ENCODE measurements at regions not wholly inside any gene's neighbourhood (a gene's known extent, or its start where the extent isn't known, plus 50 kb on each side); places are given as distances from the start of the nearest gene placed in this dataset.
A peak's percentile ranks its signal among the peaks of the same experiment; 100 is the strongest.

DNA sequence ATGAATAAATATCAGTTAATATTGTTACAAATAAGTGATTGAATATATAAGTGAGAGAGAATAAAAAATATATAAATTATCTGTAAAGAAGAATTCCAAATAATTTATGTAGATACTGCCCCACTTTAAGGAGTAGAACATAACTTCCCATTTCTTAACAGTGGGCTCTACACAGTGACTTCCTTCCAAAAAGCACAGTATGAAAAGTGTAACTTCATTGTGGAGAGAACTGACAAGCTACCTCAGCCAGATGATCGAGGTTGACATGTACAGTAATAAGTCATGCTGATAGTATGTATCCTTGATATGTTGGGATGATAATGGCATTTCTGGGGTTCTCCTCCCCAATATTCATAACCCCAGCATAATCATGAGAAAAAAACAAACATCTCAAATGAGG is 191.9 kb upstream of the FN1 start:
- no peak for ATAC-seq
- 64% methylated on average over 1 of the region's 1 CpG for WGBS (ENCODE audit: insufficient coverage, low coverage, missing lambda C conversion rate)
- BruUV-seq (replicated peaks), result no TSS peak
- Histone ChIP-seq H3K36me3 (ENCODE audit: control insufficient read depth, insufficient read depth, low read length) (no peaks in the 10 kb centered on the region), H3K4me2 (ENCODE audit: insufficient read depth, low read length) (no peak overlapping the region), H3K9me3 (replicated peaks; ENCODE audit: control insufficient read depth, insufficient read depth, low read depth, low read length) (no peaks in the 10 kb centered on the region), H3K27ac (ENCODE audit: extremely low read depth, low read depth, low read length) (no peak overlapping the region), H3K4me1 (replicated peaks in 1 of 2; ENCODE audit: control insufficient read depth in 2 of 2, insufficient read depth in 2 of 2, low read length in 2 of 2) (no peaks in the 10 kb centered on the region), H3K4me3 (no peak overlapping the region), H3K9ac (ENCODE audit: insufficient read depth in 1 of 2, low read depth in 2 of 2, low read length in 2 of 2) (no peak overlapping the region), H3K27me3 (ENCODE audit: control insufficient read depth in 2 of 2, insufficient read depth in 2 of 2, low read length in 2 of 2) (no peaks in the 10 kb centered on the region), H3K79me2 (ENCODE audit: control insufficient read depth, insufficient read depth, low read length) (no peaks in the 10 kb centered on the region), H4K20me1 (replicated peaks; ENCODE audit: control insufficient read depth, insufficient read depth, low read length) (no peaks in the 10 kb centered on the region), H3K9me1 (ENCODE audit: control insufficient read depth, insufficient read depth, low read length) (no peaks in the 10 kb centered on the region), H2AFZ (ENCODE audit: low read depth, low read length) (peak overlapping the region; percentile 29; the same call in 1 of the 2 replicates)
- intact Hi-C loops (cut with micrococcal nuclease), result no loop called here
- ChIA-PET CTCF (ENCODE audit: low intra/inter-chr PET ratio) (no interaction called here), POLR2A (no interaction called here)
- FAIRE-seq, result no peak
- DNase-seq (ENCODE audit: extremely low read depth in 1 of 4, low spot score in 3 of 4), result no peak
- in situ Hi-C loops (cut with MboI), result no loop called here
- TF ChIP-seq MAZ (CRISPR knock-in tag; conservative IDR thresholded peaks at IDR 0.05 in 1 of 2, IDR thresholded peaks at IDR 0.05 in 1 of 2) (no peak), ILF3 (IDR thresholded peaks at IDR 0.05; ENCODE audit: borderline replicate concordance) (no peak), ZZZ3 (IDR thresholded peaks at IDR 0.05) (no peak), ZNF778 (CRISPR knock-in tag; IDR thresholded peaks at IDR 0.05) (no peak), CEBPG (CRISPR knock-in tag; IDR thresholded peaks at IDR 0.05) (no peak), CEBPG (tag; conservative IDR thresholded peaks at IDR 0.05 in 1 of 2, IDR thresholded peaks at IDR 0.05 in 1 of 2) (no peak), SNRNP70 (optimal IDR thresholded peaks at IDR 0.05; ENCODE audit: low read depth, low read length) (no peak)
- TF ChIP-seq, protein P1, sequence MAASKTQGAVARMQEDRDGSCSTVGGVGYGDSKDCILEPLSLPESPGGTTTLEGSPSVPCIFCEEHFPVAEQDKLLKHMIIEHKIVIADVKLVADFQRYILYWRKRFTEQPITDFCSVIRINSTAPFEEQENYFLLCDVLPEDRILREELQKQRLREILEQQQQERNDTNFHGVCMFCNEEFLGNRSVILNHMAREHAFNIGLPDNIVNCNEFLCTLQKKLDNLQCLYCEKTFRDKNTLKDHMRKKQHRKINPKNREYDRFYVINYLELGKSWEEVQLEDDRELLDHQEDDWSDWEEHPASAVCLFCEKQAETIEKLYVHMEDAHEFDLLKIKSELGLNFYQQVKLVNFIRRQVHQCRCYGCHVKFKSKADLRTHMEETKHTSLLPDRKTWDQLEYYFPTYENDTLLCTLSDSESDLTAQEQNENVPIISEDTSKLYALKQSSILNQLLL (CRISPR knock-in tag; IDR thresholded peaks at IDR 0.05; ENCODE audit: borderline replicate concordance), result no peak
- TF ChIP-seq, protein P2, sequence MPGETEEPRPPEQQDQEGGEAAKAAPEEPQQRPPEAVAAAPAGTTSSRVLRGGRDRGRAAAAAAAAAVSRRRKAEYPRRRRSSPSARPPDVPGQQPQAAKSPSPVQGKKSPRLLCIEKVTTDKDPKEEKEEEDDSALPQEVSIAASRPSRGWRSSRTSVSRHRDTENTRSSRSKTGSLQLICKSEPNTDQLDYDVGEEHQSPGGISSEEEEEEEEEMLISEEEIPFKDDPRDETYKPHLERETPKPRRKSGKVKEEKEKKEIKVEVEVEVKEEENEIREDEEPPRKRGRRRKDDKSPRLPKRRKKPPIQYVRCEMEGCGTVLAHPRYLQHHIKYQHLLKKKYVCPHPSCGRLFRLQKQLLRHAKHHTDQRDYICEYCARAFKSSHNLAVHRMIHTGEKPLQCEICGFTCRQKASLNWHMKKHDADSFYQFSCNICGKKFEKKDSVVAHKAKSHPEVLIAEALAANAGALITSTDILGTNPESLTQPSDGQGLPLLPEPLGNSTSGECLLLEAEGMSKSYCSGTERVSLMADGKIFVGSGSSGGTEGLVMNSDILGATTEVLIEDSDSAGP (CRISPR knock-in tag; IDR thresholded peaks at IDR 0.05), result no peak
- TF ChIP-seq, protein P3, sequence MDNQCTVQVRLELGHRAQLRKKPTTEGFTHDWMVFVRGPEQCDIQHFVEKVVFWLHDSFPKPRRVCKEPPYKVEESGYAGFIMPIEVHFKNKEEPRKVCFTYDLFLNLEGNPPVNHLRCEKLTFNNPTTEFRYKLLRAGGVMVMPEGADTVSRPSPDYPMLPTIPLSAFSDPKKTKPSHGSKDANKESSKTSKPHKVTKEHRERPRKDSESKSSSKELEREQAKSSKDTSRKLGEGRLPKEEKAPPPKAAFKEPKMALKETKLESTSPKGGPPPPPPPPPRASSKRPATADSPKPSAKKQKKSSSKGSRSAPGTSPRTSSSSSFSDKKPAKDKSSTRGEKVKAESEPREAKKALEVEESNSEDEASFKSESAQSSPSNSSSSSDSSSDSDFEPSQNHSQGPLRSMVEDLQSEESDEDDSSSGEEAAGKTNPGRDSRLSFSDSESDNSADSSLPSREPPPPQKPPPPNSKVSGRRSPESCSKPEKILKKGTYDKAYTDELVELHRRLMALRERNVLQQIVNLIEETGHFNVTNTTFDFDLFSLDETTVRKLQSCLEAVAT (IDR thresholded peaks at IDR 0.05), result no peak
- TF ChIP-seq, protein P4, sequence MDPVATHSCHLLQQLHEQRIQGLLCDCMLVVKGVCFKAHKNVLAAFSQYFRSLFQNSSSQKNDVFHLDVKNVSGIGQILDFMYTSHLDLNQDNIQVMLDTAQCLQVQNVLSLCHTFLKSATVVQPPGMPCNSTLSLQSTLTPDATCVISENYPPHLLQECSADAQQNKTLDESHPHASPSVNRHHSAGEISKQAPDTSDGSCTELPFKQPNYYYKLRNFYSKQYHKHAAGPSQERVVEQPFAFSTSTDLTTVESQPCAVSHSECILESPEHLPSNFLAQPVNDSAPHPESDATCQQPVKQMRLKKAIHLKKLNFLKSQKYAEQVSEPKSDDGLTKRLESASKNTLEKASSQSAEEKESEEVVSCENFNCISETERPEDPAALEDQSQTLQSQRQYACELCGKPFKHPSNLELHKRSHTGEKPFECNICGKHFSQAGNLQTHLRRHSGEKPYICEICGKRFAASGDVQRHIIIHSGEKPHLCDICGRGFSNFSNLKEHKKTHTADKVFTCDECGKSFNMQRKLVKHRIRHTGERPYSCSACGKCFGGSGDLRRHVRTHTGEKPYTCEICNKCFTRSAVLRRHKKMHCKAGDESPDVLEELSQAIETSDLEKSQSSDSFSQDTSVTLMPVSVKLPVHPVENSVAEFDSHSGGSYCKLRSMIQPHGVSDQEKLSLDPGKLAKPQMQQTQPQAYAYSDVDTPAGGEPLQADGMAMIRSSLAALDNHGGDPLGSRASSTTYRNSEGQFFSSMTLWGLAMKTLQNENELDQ (CRISPR knock-in tag; IDR thresholded peaks at IDR 0.05; ENCODE audit: borderline replicate concordance), result no peak
- TF ChIP-seq, protein P5, sequence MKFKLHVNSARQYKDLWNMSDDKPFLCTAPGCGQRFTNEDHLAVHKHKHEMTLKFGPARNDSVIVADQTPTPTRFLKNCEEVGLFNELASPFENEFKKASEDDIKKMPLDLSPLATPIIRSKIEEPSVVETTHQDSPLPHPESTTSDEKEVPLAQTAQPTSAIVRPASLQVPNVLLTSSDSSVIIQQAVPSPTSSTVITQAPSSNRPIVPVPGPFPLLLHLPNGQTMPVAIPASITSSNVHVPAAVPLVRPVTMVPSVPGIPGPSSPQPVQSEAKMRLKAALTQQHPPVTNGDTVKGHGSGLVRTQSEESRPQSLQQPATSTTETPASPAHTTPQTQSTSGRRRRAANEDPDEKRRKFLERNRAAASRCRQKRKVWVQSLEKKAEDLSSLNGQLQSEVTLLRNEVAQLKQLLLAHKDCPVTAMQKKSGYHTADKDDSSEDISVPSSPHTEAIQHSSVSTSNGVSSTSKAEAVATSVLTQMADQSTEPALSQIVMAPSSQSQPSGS (CRISPR knock-in tag; IDR thresholded peaks at IDR 0.05), result no peak
